ENCODE measurements at regions not wholly inside any gene's neighbourhood (a gene's known extent, or its start where the extent isn't known, plus 50 kb on each side); places are given as distances from the start of the nearest gene placed in this dataset.

- DNase-seq (ENCODE audit: low read depth): no peak
- no peak overlapping the region for H3K4me3 ChIP-seq (ENCODE audit: low read depth, low read length)
- H3K27me3 ChIP-seq (ENCODE audit: control insufficient read depth, insufficient read depth, low read length): no peaks in the 10 kb centered on the region
- TF ChIP-seq, protein P1, sequence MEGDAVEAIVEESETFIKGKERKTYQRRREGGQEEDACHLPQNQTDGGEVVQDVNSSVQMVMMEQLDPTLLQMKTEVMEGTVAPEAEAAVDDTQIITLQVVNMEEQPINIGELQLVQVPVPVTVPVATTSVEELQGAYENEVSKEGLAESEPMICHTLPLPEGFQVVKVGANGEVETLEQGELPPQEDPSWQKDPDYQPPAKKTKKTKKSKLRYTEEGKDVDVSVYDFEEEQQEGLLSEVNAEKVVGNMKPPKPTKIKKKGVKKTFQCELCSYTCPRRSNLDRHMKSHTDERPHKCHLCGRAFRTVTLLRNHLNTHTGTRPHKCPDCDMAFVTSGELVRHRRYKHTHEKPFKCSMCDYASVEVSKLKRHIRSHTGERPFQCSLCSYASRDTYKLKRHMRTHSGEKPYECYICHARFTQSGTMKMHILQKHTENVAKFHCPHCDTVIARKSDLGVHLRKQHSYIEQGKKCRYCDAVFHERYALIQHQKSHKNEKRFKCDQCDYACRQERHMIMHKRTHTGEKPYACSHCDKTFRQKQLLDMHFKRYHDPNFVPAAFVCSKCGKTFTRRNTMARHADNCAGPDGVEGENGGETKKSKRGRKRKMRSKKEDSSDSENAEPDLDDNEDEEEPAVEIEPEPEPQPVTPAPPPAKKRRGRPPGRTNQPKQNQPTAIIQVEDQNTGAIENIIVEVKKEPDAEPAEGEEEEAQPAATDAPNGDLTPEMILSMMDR (IDR thresholded peaks at IDR 0.05; ENCODE audit: insufficient read depth, low read length, severe bottlenecking): no peak
- no peaks in the 10 kb centered on the region for H3K36me3 ChIP-seq (ENCODE audit: control insufficient read depth, insufficient read depth, low read length)
- FAIRE-seq: no peak
Observed at GRCh38 chr7:63041786-63042185, 956.9 kb upstream of the ZNF722 start.

GRCh38 chr7:63042730-63043511 lies 955.7 kb upstream of the ZNF722 start:
- FAIRE-seq (no peak), DNase-seq (ENCODE audit: low read depth) (no peak)
- no peaks in the 10 kb centered on the region for H3K36me3 ChIP-seq (ENCODE audit: control insufficient read depth, insufficient read depth, low read length)
- no peaks in the 10 kb centered on the region for H3K27me3 ChIP-seq (ENCODE audit: control insufficient read depth, insufficient read depth, low read length)
- TF ChIP-seq, protein P1 (IDR thresholded peaks at IDR 0.05; ENCODE audit: insufficient read depth, low read length, severe bottlenecking): no peak
- H3K4me3 ChIP-seq (ENCODE audit: low read depth, low read length): no peak overlapping the region

GRCh38 chr7:63043657-63044543 lies 954.7 kb upstream of the ZNF722 start:
- Histone ChIP-seq H3K4me3 (ENCODE audit: low read depth, low read length) (no peak overlapping the region), H3K36me3 (ENCODE audit: control insufficient read depth, insufficient read depth, low read length) (no peaks in the 10 kb centered on the region), H3K27me3 (ENCODE audit: control insufficient read depth, insufficient read depth, low read length) (no peaks in the 10 kb centered on the region)
- TF ChIP-seq, protein P1 (IDR thresholded peaks at IDR 0.05; ENCODE audit: insufficient read depth, low read length, severe bottlenecking): no peak
- no peak for DNase-seq (ENCODE audit: low read depth)
- FAIRE-seq: no peak

GRCh38 chr7:63044721-63045120 lies 953.9 kb upstream of the ZNF722 start:
- Histone ChIP-seq H3K4me3 (ENCODE audit: low read depth, low read length) (no peak overlapping the region), H3K36me3 (ENCODE audit: control insufficient read depth, insufficient read depth, low read length) (no peaks in the 10 kb centered on the region), H3K27me3 (ENCODE audit: control insufficient read depth, insufficient read depth, low read length) (no peaks in the 10 kb centered on the region)
- TF ChIP-seq, protein P1 (IDR thresholded peaks at IDR 0.05; ENCODE audit: insufficient read depth, low read length, severe bottlenecking): no peak
- DNase-seq (ENCODE audit: low read depth) (no peak), FAIRE-seq (no peak)

DNA sequence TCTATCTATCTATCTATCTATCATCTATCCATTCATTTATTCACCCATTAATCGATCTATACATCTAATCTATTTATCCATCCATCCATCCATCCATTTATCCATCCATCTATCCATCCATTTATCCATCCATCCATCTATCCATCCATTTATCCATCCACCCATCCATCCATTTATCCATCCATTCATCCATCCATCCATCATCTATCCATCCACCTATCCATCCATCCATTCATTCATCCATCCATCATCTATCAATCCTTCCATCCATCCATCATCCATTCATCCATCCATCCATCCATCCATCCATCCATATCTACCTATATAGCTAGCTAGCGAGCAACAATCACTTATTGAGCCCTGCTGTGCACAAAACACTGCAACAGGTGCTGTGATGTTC lies 953.1 kb upstream of the ZNF722 start:
- TF ChIP-seq, protein P1 (IDR thresholded peaks at IDR 0.05; ENCODE audit: insufficient read depth, low read length, severe bottlenecking): no peak
- DNase-seq (ENCODE audit: low read depth) (no peak), FAIRE-seq (no peak)

More for the DNA sequence above, 953.1 kb upstream of the ZNF722 start:
- Histone ChIP-seq H3K4me3 (ENCODE audit: low read depth, low read length) (no peak overlapping the region), H3K27me3 (ENCODE audit: control insufficient read depth, insufficient read depth, low read length) (no peaks in the 10 kb centered on the region), H3K36me3 (ENCODE audit: control insufficient read depth, insufficient read depth, low read length) (no peaks in the 10 kb centered on the region)

Data from bronchial epithelial cell (primary cell).